Left renal pelvis (tissue), 4 donors: ENCODE measurements at regions not wholly inside any gene's neighbourhood (a gene's known extent, or its start where the extent isn't known, plus 50 kb on each side); places are given as distances from the start of the nearest gene placed in this dataset.
"Not testable (repeated sequence)": the region's sequence is repeated elsewhere in the genome, so short reads cannot be mapped to it uniquely, and the experiment has no call there.

ENCODE experiments used
- DNase-seq, 4 donors: peaks; one replicate each; pipeline ENCODE4 v3.0.0-alpha.2; 2013; ENCODE audit warnings: low read depth in 4 of 4, low spot score in 3 of 4

DNA sequence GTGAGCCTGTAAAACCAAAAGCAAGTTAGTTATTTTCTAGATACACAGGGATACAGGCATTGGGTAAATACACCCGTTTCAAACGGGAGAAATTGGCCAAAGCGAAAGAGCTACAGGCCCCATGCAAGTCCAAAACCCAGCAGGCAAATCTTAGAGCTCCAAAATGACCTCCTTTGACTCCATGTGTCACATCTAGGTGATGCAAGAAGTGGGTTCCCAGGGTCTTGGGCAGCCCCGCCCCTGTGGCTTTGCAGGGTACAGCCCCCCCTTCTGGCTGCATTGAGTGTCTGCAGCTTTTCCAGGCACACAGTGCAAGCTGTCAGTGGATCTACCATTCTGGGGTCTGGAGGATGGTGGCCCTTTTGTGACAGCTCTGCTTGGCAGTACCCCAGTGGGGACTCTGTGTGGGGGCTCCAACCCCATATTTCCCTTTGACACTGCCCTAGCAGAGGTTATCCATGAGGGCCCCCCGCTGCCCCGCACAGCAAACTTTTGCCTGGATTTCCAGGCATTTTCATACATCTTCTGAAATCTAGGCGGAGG is 1367.6 kb downstream of the CDH12 start:
- not testable (repeated sequence) for DNase-seq

DNA sequence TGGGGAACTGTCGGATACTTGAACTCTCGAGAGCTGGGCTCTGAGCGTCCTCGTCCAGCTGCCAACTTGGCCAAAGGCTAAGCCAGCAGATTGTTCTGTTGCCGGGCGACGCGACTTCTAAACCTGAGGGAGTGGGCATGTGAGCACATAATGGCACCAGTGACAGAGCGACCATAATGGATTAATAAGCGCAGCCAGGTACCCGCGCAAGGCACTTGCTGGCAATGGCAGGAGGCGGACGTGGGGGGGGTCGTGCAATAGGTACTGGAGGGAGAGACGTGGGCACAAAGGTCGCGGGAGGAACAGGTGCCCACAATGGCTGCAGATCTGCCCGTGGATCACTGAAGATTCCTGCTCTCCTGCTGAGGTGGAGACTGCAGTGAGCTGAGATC is 1368.7 kb downstream of the CDH12 start:
- not testable (repeated sequence) for DNase-seq

DNA sequence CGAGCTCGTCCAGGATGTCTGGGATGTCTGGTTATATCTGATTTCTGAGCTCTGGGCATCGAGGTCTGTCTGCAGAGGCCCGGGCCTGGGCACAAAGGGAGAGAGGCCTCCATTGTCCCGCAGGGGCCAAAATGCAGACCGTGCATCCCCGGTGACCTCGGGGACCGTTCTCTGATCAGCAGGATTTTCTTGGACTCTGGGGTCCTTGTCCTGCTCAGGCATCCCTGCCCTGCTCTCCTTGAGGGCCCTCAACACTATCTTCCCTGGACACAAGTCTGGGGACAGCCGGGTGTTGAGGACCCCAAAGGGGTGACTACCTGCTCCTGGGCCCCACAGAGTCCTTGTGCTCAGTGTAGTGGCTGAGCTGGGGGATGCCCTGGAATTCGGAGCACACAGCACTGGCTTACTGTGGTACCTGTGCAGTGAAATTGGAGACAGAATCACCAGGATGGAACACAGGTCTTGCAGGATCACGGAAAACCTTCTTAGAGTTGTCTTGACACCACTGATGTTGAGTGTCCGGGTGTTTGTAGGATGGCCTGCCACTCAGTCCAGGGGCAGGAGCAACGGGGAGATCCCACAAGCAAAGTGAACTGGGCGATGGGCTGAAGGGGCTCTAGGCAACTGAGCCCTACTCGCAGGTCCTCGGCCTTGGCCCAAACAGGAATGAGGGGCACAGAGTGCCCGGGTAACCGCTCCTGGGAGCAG is 1369.2 kb downstream of the CDH12 start:
- not testable (repeated sequence) for DNase-seq

- DNase-seq: not testable (repeated sequence)
Measured at GRCh38 chr5:21482983-21483650, 1370.0 kb downstream of the CDH12 start.

- DNase-seq: peak in 1 of 4 donors; percentile 14
Measured at GRCh38 chr5:21482522-21482921, 1370.6 kb downstream of the CDH12 start.

DNA sequence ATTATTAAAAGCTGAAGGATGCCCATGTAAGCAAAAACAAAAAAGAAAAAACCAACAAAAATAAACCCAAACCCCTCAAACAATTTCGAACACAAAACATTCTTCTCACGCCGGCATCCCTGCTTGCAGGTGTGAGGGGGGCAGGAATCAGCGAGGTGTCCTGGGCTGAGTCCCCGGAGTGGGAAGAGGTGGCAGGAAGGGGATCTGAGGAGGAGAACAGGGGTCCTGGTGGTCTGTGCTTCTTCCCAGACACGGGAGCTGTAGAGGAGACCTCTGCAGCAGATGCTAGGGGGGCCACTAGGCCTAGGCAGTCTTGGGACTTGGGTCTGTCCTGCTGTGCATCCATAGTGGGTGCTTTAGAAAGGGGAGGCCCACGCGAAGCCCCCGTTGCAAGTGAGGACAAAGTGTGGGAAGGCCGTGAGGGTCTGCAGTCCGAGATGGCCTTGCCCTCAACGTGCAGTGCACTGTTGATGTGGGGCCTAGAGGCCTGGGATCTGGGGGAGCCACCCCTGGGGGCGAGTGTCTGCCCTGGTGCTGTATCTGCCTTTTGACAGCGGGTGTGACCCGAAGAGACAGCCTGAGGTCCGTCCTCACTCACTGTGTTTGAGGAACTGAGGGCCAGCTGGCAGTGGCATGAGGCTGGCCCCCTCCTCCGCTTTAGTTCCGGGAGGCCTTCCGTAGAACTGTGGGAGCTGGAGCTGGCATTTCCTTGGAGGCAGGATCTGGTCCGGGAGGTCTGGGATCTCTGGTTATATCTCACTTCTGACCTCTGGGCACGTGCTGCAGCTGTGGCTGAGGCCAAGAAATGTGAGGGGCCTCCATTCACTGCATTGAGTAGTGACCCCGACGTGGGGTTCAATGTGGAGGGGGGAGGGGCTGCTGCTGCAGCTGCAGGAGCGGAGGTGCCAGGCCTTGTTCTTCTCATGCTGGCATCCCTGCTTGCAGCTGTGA is 1371.5 kb downstream of the CDH12 start:
- not testable (repeated sequence) for DNase-seq

- not testable (repeated sequence) for DNase-seq
Measured at GRCh38 chr5:21480054-21480453, 1373.1 kb downstream of the CDH12 start.

DNA sequence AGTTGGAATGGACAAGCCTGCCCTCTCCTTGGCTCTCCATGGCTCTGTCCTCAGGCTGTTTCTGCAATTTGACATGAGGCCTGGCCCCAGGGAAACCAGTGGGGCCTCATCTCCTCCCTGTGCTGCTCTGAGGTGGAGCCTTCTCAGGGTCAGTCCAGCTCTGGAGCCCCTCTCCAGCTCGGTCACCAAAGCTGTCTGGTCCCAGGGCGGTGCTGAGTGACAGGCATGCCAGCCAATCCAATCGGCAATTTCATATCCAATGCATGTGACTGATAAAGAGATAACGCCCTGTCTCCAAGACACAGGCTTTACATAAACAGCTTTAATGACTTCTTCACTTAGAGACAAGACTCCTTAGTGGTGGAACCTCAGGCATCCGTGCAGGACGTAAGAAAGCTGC is 1379.2 kb downstream of the CDH12 start:
- not testable (repeated sequence) for DNase-seq

- DNase-seq: not testable (repeated sequence)
Measured at GRCh38 chr5:21473436-21473835, 1379.7 kb downstream of the CDH12 start.

DNA sequence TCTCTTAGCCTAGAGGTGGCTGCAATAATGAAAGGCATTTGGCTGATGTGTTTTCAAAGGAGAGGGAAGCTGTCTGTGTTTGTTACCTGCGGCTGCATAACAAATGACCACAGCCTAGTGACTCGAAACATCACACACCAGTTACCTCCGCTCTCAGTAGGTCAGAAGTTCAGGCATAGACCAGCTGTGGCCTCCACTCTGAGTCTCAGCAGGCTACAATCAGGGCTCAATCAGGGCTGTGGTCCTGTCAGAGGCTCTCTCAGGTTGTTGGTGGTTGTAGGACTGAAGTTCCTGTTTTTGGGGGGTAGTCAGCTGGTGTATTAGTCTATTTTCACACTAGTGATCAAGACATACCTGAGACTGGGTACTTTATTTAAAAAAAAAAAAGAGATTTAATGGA is 1381.5 kb downstream of the CDH12 start:
- not testable (repeated sequence) for DNase-seq

GRCh38 chr5:21469523-21470101 is 1383.5 kb downstream of the CDH12 start:
- not testable (repeated sequence) for DNase-seq

GRCh38 chr5:21467544-21467943 is 1385.6 kb downstream of the CDH12 start:
- DNase-seq: not testable (repeated sequence)

GRCh38 chr5:21459744-21460073 is 1393.4 kb downstream of the CDH12 start:
- DNase-seq: not testable (repeated sequence)

DNA sequence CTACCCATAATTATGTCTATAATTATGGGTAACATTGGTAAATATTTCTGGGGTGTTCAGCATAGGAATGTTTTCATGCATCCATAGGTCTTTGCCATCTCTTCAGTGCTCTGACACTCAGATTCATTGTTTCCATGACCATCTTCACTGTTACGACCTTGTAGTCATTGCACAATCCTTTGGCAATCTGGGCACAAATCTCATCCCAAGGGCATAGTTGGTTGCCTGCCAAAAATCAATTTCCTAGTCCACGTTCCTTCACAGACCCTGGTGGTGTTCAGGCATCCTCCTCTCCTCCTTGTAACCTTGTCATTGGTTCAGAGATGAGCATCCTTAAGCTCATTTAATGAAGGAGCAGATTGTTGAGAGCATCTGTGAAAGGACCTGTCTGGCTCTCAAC is 1400.7 kb downstream of the CDH12 start:
- no peak for DNase-seq

DNA sequence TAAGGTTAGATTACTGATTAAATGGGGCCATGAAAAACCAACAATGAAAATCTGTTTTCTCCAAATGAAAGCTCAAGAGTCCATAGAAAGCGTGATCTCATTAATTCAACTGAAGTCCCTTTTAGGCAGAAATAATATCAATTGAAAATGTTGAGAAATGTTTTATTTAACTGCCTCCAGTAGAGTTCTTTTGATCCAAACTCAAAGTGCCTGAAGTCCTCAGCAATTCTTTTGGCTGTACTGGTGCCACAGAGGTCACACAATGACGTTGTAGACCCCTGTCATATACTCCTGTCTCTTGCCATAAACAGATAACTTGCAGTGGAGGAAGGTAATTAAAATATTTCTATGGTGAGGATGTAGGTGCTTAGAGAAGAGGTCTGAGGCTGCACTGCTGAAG is 1420.5 kb downstream of the CDH12 start:
- DNase-seq: no peak

DNA sequence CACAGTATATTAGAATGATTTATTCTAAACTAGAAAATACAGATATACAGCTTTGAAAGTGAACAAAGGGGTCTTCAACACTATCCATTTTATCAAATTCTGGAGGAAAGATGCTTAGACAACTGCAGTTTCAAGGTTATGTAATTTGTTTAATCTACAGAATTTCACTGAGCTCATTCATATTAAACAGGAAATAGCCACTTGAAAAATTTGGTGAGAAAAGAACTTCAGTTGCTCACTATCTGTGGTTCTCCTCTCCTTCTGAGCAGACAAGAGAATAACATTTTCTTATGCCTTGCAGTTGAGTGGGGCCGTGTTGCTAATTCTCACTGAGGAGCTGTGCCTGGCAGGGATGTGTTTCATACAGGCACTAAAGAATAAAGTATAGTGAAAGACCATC is 1428.2 kb downstream of the CDH12 start:
- DNase-seq: no peak

- DNase-seq: no peak
Measured at GRCh38 chr5:21419383-21419782, 1431.4 kb upstream of the CDH18 start.

- not testable (repeated sequence) for DNase-seq
Measured at GRCh38 chr5:21402089-21402488, 1414.1 kb upstream of the CDH18 start.

GRCh38 chr5:21398511-21398910 is 1410.5 kb upstream of the CDH18 start:
- DNase-seq: no peak

GRCh38 chr5:21397693-21398092 is 1409.7 kb upstream of the CDH18 start:
- DNase-seq: no peak

- DNase-seq: no peak
Measured at GRCh38 chr5:21391506-21391905, 1403.5 kb upstream of the CDH18 start.
